ENCODE measurements at regions not wholly inside any gene's neighbourhood (a gene's known extent, or its start where the extent isn't known, plus 50 kb on each side); places are given as distances from the start of the nearest gene placed in this dataset.
"Not testable (repeated sequence)": the region's sequence is repeated elsewhere in the genome, so short reads cannot be mapped to it uniquely, and the experiment has no call there.

DNA sequence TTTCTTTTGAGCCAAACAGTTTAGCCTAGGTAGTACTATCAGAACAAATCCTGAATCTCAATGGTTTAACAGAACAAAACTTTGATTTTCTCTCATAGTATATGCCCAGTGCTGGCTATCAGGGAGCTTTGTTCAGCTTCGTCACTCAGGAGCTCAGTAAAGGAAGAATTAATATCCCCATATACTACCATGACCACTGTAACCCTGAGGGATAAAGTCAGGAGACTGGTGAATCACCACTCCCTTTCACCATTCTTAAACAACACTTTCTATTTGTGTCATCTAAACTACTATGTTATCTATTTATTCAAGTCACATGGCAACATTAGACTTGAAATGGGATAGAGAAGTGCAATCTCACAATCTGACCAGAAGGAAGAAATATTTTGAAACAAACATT lies 522.6 kb upstream of the COX7C start:
- no peak for DNase-seq

DNA sequence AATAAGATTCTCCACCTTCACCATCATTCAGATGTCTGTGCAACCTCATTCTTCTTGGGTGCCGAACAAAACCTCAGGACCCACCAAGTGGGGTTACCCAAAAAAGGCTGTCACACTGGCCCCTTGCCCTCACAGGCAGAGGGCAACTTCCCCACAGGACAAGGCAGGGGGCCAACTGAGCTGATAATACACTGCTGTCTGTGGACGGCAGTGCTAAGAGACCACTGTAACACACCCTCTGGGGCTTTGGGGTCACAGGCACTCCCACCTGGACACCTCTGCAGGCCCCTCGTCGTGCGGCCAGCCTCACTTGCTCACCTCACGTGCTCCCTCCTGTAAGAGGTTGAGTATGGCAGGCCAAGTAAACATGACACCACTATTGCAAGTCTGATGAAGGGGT lies 515.8 kb upstream of the COX7C start:
- no peak for DNase-seq

DNA sequence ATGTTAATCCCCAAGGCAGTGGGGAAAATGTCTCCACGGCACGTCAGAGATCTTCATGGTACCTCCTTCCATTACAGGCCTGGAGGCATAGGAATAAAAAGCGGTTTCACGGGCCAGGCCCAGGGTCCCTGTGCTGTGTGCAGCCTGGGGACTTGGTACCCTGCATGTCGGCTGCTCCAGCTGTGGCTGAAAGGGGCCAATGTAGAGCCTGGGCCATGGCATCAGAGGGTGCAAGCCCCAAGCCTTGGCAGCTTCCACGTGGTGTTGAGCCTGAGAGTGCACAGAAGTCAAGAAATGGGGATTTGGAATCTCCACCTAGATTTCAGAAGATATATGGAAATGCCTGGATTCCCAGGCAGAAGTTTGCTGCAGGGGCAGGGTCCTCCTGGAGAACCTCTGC lies 508.9 kb upstream of the COX7C start:
- no peak for DNase-seq

DNA sequence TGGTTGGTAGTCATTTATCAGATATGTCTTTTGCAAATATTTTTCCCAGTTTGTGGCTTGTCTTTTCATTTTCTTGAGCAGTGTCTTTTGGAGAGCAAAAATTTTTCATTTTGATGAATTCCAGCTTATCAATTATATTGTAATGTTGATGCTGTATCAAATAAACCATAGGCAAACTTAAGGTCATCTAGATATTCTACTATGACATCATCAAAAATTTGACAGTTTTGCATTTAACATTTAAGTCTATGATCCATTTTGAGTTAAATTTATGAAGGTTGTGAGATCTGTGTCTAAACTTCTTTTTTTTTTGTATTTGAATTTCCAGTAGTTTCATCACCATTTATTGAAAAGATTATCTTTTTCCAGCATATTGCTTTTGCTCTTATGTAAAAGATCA lies 505.5 kb upstream of the COX7C start:
- no peak for DNase-seq

DNA sequence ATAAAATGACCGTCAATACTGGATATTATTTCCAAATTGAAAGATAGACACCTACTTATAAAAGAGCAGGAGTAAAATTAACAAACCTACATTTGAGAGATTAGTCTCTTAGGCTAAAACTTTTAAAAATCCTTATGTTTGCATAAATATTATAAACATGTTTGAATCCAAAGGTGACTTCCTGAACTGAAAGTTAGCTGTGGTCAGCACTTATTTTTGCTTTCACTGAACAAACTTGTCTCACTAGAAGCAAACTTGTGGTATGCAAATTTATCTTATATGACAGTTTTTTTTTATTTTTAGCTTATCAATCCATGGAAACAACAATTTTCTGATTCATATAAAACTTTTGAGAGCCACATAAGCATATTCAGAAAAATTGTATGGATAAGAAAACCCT lies 502.6 kb upstream of the COX7C start:
- DNase-seq, result no peak

DNA sequence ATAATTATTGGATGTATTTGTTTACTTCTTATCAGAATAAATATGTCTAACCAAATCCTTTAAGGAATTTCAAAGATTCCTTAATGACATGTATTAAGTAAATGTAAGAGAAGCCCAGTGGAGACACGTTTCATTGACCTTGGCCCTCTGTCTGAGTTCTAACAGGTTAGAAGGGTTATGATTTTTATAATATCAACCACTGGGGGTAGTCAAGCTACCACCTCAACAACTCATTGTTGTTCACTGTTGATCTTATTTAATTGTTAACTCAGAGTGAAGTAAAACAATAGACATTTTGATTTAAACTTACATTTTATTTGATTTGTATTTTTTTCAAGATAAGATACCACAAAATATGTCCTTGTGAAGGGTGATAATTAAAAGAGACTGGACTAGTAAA lies 499.2 kb upstream of the COX7C start:
- no peak for DNase-seq

DNA sequence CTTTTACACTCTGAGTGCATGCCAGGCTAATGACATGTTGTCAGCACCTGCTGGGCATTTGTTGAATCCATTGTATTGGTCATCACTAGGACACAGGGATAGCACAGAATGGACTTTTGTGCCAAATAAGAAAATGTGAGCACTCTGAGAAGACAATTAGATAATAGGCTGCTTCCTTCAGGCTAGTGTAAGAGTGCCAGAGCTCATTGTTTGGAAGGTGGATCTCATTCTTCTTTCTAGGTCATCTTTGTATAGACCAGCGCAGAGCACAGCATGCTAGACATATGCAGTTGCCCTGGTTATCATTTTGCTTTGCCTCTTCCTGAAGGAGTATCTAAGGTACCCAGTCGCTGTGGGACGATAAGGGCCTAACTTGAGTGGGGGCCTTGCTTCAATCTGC lies 493.4 kb upstream of the COX7C start:
- no peak for DNase-seq

DNA sequence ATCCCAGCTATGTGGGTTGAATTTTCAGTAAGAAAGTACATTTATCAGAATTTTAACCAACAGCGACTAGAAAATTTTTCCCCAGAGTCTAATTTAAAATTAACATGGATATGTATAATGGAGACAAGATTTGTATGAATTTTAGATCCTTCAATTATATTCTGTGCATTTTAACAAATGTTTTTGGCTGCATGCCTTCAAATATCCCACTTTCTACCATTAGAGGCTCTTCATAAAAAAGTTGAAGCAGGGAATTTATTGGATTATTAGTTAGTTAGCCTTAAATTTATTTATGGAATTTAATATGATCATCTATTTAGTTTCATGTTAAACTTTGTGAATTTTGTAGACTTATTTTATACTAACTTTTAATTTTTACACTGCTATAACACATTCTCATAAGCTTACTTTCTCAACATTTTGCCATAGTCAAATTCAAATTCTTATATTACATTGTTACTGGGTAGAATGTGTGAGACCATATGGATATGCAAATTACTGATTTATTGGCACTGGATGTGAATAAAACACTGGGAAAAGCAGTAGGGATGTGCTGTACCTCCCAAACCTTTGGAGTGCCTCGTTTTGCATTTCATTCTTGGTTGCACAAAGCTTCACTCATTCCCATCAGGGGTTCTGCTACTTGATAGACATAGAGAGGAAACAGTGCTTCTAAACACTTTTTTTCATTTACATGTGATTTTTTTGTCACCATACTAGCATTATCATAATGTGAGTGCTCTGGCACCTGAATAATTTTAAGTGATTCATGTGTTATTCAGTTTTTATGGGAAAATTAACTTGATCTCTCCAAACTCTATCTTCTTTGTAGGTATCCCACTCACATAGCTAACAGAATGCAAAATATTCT lies 491.8 kb upstream of the COX7C start:
- DNase-seq, result no peak

DNA sequence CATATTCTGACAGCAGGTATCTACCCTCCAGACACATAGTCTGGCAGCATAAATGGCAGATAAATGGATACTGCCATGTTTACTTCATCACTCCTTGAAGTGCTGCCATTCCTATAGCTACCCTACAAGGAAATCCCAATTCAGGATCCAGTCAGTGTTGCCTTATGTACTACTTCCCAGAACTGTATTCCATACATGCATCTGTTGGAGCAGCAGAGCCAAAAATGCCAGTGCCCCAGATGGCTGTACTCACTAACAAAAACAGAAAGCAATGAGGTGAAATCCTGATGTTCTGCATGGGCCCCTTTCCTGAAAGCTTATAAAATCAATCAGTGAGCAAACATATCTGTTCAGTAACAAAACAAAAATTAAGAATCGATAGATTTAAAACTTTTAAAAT lies 490.0 kb upstream of the COX7C start:
- DNase-seq, result no peak

DNA sequence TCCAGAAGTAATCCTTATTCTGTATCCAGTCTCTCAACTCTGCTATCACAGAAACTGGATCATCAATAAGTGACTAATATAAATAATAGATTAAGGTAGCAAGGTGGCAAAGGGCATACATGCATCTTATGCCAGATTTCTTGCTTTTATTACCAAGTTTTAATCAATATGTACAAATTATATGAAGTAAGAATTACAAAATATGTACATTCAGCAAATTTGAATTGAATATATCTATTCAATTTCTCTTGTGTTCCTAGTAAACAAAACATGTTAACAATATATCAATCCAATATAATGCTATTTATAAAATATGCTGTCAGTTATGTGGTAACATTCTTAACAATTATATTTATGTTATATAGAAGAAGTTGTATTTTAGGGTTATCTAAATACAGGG lies 488.7 kb upstream of the COX7C start:
- DNase-seq, result no peak

DNA sequence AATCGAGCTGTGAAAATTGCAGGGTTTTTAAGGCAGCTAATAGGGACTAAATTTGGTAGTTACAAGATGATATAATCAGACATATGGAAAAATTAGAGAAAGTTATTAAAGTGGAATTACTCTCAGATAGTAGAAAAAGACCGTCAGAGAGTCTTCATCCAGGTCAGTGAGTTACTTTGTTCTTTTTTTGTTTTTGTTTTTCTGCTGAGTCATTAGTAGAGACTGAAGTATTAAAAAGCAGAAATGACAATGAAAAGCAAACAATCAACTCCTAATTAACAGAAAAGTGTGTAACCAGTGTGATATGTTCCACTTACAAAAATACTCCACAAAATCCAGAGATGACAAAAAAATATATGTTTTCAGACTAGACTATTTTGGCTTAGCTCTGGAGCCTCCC lies 480.4 kb upstream of the COX7C start:
- DNase-seq, result no peak

DNA sequence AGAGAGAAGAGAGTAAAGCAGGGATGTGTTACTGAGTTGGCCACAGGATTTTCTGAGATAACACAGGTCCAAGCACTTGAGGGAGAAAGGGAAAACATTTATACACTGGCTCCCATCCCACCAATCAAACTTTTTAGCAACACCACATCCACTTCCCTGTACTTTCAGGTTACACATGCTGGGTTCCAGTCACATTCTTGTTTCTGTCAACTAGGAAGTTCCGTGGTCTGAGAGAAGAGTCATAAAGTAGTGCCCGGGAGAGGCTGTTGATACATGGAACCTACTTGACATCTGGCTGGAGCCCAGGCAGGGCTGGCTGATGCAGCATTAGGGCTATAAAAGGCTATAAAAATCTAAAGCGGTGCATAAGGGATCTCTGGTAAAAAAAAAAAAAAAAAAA lies 473.9 kb upstream of the COX7C start:
- DNase-seq, result no peak

DNA sequence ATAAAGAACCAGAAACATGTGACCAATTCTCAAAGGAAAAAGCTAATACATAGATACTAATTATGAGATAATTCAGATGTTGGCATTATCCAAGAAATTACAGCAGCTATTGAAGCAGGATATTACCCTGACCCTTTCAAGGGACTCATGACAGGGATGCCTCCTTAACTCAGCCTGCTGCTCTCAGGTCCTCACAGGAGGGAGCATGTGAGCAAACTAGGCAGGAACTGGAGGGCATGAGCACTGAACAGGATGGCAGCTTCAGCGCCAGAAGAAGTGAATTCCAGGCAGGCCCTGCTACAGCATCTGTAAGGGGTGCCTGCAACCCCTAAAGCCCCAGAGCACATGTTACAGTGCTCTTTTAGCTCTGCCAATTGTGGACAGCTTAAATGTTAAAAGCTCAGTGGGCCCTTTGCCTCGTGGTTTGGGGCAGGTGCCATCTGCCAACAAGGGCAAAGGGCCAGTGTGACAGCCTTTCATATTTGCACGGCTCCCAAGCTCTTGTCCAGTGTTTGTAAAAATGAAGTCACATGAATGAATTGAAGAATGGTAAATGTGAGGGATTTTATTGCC lies 464.7 kb upstream of the COX7C start:
- DNase-seq, result no peak

DNA sequence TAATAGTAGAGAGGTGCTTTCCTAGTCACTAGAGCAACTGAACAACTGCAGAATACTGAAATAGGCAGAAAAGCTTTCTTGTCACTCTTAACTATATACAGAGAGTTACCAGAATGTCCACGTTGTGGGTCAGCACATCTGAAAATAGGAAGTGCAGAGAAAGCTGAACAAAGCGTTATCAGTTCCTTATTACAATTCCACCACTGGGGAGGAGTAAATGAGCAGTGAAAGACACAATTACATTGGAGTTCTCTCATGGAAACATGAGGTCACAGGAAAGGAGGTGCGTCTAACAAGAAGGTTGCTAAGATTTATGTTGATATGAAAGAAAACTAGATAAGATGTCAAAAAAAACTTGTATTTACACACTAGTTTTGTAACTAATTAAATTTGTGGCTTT lies 461.9 kb upstream of the COX7C start:
- no peak for DNase-seq

DNA sequence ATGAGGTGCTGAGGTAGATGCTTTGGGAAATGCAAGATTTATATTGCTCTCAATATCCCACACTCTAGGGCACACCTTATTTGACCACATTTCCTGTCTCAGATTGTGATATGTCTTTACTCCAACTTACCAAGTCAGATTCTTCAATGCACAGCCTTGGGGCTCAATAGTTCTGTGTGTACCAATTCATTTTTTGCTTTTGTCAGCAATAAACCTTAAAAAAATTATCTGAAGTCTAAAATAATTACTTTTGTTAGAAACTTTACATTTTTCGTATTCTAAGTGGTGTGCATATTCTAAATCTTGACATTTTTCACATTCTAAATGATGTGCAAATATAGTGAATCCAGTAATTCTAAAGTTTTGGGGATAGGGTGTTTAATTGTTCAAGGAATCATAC lies 447.5 kb upstream of the COX7C start:
- DNase-seq, result no peak

DNA sequence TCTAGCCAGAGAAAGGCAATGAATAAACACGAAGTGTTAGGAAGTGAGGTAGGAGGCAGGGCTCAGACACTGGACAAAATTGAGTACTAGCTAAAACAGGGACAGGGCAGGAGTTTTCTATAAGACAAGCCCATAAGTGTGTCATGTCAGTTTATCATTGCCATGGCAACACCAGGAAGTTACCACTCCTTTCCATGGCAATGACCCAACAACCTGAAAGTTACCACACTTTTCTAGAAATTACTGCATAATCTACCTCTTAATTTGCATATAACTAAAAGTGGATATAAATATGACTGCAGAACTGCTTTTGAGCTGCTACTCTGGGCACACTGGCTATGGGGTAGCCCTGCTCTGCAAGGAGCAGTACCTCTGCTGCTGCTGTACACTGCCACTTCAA lies 442.5 kb upstream of the COX7C start:
- DNase-seq, result no peak

DNA sequence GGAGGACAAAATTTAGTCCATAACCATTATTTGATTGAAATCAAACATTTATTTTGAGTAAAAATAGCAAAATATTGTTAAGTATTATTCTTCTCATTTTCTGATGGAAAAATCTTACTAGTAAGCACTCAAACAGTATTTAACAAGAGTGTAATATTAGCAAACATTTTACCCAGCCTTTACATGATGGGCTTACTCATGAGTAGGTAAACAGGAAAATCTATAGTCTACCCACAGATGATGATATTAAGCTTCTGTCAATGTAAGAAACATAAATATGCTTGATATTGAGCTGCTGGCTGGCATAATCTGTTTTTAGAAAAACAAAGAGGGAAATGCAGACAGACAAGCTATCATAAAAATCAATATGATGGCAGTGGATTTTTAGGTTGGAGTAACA lies 418.5 kb upstream of the COX7C start:
- no peak for DNase-seq

DNA sequence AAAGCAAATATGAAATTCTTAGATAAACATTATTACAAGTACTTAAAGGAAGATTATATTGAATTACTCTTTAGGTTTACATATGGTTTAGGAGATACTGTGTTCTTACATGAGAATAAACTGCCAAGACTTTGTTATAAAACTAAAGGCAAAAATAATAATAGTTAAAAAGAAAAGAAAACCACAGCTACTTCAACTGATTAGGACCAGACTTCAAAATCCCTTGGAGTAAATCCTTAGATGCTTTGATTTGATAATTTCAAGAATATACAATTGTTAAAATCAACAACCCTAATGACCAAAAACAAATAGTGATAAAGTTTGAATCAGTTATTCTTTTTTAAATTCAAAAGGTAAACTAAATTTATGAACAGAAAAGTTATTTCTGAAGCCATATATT lies 389.6 kb upstream of the COX7C start:
- DNase-seq, result no peak

DNA sequence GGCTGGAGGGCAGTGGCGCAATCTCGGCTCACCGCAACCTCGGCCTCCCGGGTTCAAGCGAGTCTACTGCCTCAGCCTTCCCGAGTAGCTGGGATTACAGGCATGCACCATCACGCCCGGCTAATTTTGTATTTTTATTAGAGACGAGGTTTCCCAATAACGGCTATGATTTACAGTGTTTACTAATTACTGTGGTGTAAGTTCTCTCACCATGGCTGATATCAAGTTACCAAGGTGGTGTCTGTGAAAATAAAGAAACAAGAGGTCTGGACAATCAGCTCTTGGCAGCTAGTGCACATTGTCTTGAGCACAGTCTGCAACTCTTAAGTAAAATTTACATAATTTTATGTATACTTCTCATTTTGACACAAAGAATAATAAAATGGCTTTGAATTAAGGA lies 385.5 kb upstream of the COX7C start:
- no peak for DNase-seq

DNA sequence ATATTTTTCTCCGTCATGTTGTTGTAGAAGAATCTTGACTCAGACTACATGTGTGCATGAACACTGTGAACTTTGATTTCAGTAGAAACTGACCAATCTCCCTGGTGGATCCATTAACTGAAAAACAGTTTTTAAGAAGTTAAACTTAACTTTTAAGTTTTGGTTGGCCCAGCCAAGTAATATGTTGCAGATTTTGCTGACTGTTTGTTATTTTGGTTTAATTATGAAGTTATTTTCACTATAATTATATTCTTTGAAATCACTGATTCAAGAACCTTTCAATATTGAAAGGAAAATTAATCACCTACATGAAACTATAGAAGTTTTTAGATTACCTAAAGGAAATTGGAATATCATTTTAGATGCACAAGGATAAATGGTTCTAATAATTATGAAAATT lies 373.6 kb upstream of the COX7C start:
- DNase-seq, result no peak

DNA sequence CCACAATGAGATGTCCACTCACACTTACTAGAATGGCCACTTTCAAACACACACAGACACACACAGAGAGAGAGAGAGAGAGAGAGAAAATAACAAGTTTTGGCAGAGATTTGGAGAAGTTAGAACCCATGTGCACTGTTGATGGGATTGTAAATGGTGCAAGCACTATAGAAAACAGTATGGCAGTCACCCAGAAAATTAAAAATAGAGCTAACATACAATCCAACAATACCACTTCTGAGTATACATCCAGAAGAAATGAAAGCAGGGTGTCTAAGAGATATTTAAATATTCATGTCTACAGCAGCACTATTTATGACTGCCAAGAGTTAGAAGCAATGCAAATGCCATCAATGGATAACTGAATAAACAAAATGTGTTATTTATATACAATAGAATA lies 359.9 kb upstream of the COX7C start:
- no peak for DNase-seq

DNA sequence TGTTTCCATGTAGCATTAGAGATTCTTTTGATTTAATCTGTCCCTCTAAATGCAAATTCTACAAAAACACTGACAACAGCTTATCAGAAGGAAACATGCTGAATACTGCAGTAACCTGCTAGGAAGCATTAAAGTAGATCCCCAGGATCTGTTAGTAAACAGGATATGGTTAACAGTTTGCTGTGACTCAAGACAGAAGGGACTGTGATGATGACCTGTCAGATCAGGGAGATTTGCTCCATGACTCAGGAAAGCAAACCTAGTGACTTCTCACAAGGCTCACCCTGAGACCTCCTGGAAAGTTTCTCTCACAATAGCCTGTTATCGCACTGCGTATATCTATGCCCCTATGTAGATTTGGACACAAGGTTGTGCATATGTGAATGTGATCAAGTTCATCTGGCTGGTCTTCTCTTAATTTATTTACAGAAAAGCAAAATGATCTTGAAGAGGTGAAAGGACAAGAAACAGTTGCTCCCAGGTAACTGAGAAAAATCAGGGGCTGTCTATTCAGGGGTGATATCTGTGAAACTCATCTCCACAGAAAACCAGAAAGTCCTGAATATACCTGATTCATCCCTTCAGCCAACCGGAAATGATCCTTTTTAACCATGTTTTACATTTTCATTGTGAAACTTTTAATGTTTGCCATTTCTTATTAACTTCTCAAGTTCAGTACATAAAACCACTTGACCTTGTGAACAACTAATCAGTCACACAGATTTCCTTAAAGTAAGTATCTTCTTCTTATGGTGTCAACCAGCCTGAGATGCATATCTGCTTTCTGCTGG lies 333.1 kb upstream of the COX7C start:
- not testable (repeated sequence) for DNase-seq

DNA sequence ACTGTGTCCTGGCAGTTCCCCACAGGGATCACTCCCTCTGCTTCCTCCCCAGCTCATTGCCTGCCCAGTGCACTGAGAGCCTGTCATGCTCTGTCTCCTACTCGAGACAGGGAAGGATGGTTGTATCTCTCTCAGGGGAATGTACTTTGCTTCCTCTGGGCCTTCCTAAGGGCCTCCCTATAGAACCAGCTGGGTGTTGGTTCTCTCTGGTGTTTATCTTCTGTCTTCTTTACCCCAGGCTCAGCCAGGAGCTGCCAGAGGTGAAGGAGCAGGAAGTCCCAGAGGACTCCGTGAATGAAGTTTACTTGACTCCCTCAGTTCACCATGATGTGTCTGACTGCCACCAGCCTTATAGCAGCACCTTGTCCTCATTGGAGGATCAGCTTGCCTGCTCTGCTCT lies 330.3 kb upstream of the COX7C start:
- DNase-seq, result not testable (repeated sequence)

DNA sequence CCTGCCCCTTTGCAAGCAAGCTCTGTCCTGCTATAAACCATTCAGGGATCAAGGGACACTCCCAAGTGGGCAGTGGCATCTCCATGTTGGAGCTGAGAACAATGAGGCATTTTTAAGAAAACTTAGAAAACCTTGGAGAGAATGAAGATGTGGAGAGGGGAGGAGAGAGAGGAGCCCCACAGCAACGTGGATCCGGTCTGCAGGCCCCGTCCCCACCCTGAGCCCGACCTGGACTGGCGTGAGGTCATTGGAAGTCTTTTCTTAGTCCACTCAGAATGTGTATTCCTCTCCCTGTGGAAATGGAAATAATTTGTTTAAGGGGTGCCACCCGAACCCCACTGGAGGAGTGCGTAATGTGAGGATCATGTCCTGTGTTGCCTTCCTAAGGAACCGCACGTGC lies 328.0 kb upstream of the COX7C start:
- DNase-seq, result not testable (repeated sequence)
